Uterus (tissue), 3 donors: ENCODE measurements at regions not wholly inside any gene's neighbourhood (a gene's known extent, or its start where the extent isn't known, plus 50 kb on each side); places are given as distances from the start of the nearest gene placed in this dataset.

Experiments used
- DNase-seq, 2 donors: peaks; one replicate each; pipeline ENCODE4 v3.0.0-alpha.2; 2019 to 2020
- H3K27ac ChIP-seq, 2 donors: fragments of 200-600 bp; sonication (generic); 1 replicate in 1 of 2; 2 replicates in 1 of 2; pipeline ENCODE4 v1.5.1; 2016 to 2018
- H3K27me3 ChIP-seq, 2 donors: fragments of 200-600 bp; sonication (generic); one replicate each; pipeline ENCODE4 v1.5.1; 2018 to 2019; ENCODE audit warnings: control low read depth in 1 of 2
- H3K36me3 ChIP-seq, 2 donors: fragments of 200-600 bp; sonication (generic); one replicate each; pipeline ENCODE4 v1.5.1; 2019; ENCODE audit warnings: control low read depth in 1 of 2
- H3K4me1 ChIP-seq, 2 donors: fragments of 200-600 bp; sonication (generic); one replicate each; pipeline ENCODE4 v1.5.1; 2018 to 2019; ENCODE audit warnings: control low read depth in 1 of 2
- H3K4me3 ChIP-seq, 2 donors: fragments of 200-600 bp; sonication (generic); 1 replicate in 1 of 2; 2 replicates in 1 of 2; pipeline ENCODE4 v1.5.1; 2018 to 2019; ENCODE audit warnings: mild to moderate bottlenecking in 1 of 2
- H3K9me3 ChIP-seq, 2 donors: fragments of 200-600 bp; sonication (generic); one replicate each; pipeline ENCODE4 v1.5.1; 2019; ENCODE audit warnings: control low read depth in 1 of 2
- CTCF ChIP-seq, 4 experiments: fragments of 200-600 bp in 2 of 4; fragments of 450-650 bp in 2 of 4; sonication (generic) in 2 of 4; IDR thresholded peaks; one replicate each; pipeline ENCODE4 v1.5.1; 2016 to 2019; ENCODE audit warnings: antibody characterized with exemption in 4 of 4, mild to moderate bottlenecking in 2 of 4, moderate library complexity in 1 of 4
- POLR2A ChIP-seq, 2 donors: fragments of 450-650 bp; IDR thresholded peaks; one replicate each; pipeline ENCODE4 v1.6.1; 2016; ENCODE audit warnings: antibody characterized with exemption in 2 of 2, mild to moderate bottlenecking in 1 of 2, moderate library complexity in 1 of 2
- intact Hi-C: fragments of 100-400 bp; cut with DNase I; formaldehyde crosslinking; loops from one replicate; pipeline ENCODE4 v1.15.1; 2023; ENCODE audit warnings: low total_unique reads
- donor health status: DM: yes; HTN: yes; CAD: no.

- Histone ChIP-seq H3K36me3 (no peaks in the 10 kb centered on the region), H3K27ac (no peak overlapping the region), H3K4me3 (no peak overlapping the region), H3K27me3 (no peaks in the 10 kb centered on the region), H3K9me3 (no peaks in the 10 kb centered on the region), H3K4me1 (no peaks in the 10 kb centered on the region)
- no peak for DNase-seq
- no peak for TF ChIP-seq CTCF (IDR thresholded peaks at IDR 0.05)
- TF ChIP-seq POLR2A (IDR thresholded peaks at IDR 0.05), result no peak
- intact Hi-C loops, result no loop called here
Measured at GRCh38 chr4:77501240-77501639, 104.4 kb upstream of the CXCL13 start.

- Histone ChIP-seq H3K4me1 (no peaks in the 10 kb centered on the region), H3K27me3 (no peaks in the 10 kb centered on the region), H3K4me3 (no peak overlapping the region), H3K36me3 (no peaks in the 10 kb centered on the region), H3K9me3 (no peaks in the 10 kb centered on the region), H3K27ac (no peak overlapping the region)
- no peak for DNase-seq
- intact Hi-C loops, result no loop called here
- no peak for TF ChIP-seq POLR2A (IDR thresholded peaks at IDR 0.05)
- TF ChIP-seq CTCF (IDR thresholded peaks at IDR 0.05), result no peak
Measured at GRCh38 chr4:77501851-77502250, 103.8 kb upstream of the CXCL13 start.

GRCh38 chr4:77504407-77504806 lies 101.2 kb upstream of the CXCL13 start:
- TF ChIP-seq CTCF (IDR thresholded peaks at IDR 0.05) (no peak), POLR2A (IDR thresholded peaks at IDR 0.05) (no peak)
- Histone ChIP-seq H3K27me3 (no peaks in the 10 kb centered on the region), H3K9me3 (no peaks in the 10 kb centered on the region), H3K27ac (no peak overlapping the region), H3K36me3 (no peaks in the 10 kb centered on the region), H3K4me3 (no peak overlapping the region), H3K4me1 (no peaks in the 10 kb centered on the region)
- intact Hi-C loops, result no loop called here
- DNase-seq, result no peak

- Histone ChIP-seq H3K36me3 (no peaks in the 10 kb centered on the region), H3K4me3 (no peak overlapping the region), H3K27me3 (no peaks in the 10 kb centered on the region), H3K4me1 (no peaks in the 10 kb centered on the region), H3K9me3 (no peaks in the 10 kb centered on the region), H3K27ac (no peak overlapping the region)
- DNase-seq, result no peak
- TF ChIP-seq CTCF (IDR thresholded peaks at IDR 0.05) (no peak), POLR2A (IDR thresholded peaks at IDR 0.05) (no peak)
- intact Hi-C loops, result no loop called here
Measured at GRCh38 chr4:77505275-77505957, 100.2 kb upstream of the CXCL13 start.

- H3K4me1 ChIP-seq, result no peaks in the 10 kb centered on the region
- H3K27me3 ChIP-seq, result no peaks in the 10 kb centered on the region
- intact Hi-C loops, result no loop called here
- H3K27ac ChIP-seq, result no peak overlapping the region
- no peak overlapping the region for H3K4me3 ChIP-seq
- no peaks in the 10 kb centered on the region for H3K9me3 ChIP-seq
- H3K36me3 ChIP-seq, result no peaks in the 10 kb centered on the region
- no peak for TF ChIP-seq POLR2A (IDR thresholded peaks at IDR 0.05)
- no peak for DNase-seq
Measured at GRCh38 chr4:77505958-77506319, 99.7 kb upstream of the CXCL13 start.

- Histone ChIP-seq H3K27ac (no peak overlapping the region), H3K4me3 (no peak overlapping the region), H3K9me3 (no peaks in the 10 kb centered on the region), H3K4me1 (no peaks in the 10 kb centered on the region), H3K36me3 (no peaks in the 10 kb centered on the region), H3K27me3 (no peaks in the 10 kb centered on the region)
- TF ChIP-seq POLR2A (IDR thresholded peaks at IDR 0.05) (no peak), CTCF (IDR thresholded peaks at IDR 0.05) (no peak)
- DNase-seq, result no peak
- intact Hi-C loops, result no loop called here
Measured at GRCh38 chr4:77510367-77510766, 95.3 kb upstream of the CXCL13 start.
